Testis (tissue), 2 donors: ENCODE measurements at regions not wholly inside any gene's neighbourhood (a gene's known extent, or its start where the extent isn't known, plus 50 kb on each side); places are given as distances from the start of the nearest gene placed in this dataset.

ENCODE experiments used
- DNase-seq: peaks from one replicate; pipeline ENCODE4 v3.0.0-alpha.2; 2019
- H3K27ac ChIP-seq, 2 donors: fragments of 200-600 bp; sonication (generic); one replicate each; pipeline ENCODE4 v1.5.1; 2019
- H3K27me3 ChIP-seq: fragments of 200-600 bp; sonication (generic); one replicate; pipeline ENCODE4 v1.5.1; 2019
- H3K36me3 ChIP-seq: fragments of 200-600 bp; sonication (generic); one replicate; pipeline ENCODE4 v1.5.1; 2017; ENCODE audit warnings: low read depth; ENCODE audit errors: missing control alignments
- H3K4me1 ChIP-seq: fragments of 200-600 bp; sonication (generic); one replicate; pipeline ENCODE4 v1.5.1; 2019
- H3K4me3 ChIP-seq, 2 donors: fragments of 200-600 bp; sonication (generic); one replicate each; pipeline ENCODE4 v1.5.1; 2017 to 2019
- H3K9me3 ChIP-seq: fragments of 200-600 bp; sonication (generic); one replicate; pipeline ENCODE4 v1.5.1; 2017
- CTCF ChIP-seq, 3 experiments: fragments of 450-650 bp in 2 of 3; fragments of 200-600 bp in 1 of 3; sonication (generic) in 1 of 3; IDR thresholded peaks; one replicate each; pipeline ENCODE4 v1.5.1; 2016 to 2019; ENCODE audit warnings: antibody characterized with exemption in 3 of 3, mild to moderate bottlenecking in 2 of 3, moderate library complexity in 1 of 3
- POLR2A ChIP-seq: fragments of 450-650 bp; IDR thresholded peaks from one replicate; pipeline ENCODE4 v1.6.1; 2017; ENCODE audit warnings: antibody characterized with exemption, mild to moderate bottlenecking, moderate library complexity
- WGBS, 2 donors: methylation state at CpG; one replicate each; pipeline ENCODE4 v1.1.5; 2018; 5-methylcytosine and 5-hydroxymethylcytosine counted together
- intact Hi-C: fragments of 100-400 bp; cut with DNase I; formaldehyde crosslinking; loops from one replicate; pipeline ENCODE4 v1.15.1; 2023; ENCODE audit warnings: low total_unique reads

GRCh38 chr3:116912116-116912515 lies 202.5 kb downstream of the TUSC7 start:
- H3K36me3 ChIP-seq, result no peaks in the 10 kb centered on the region
- 89 to 95% methylated on average over 1 of the region's 1 CpG for WGBS, 2 donors
- intact Hi-C loops, result no loop called here

GRCh38 chr3:116914004-116914403 lies 204.4 kb downstream of the TUSC7 start:
- TF ChIP-seq CTCF (IDR thresholded peaks at IDR 0.05) (no peak), POLR2A (no peak)
- H3K36me3 ChIP-seq, result no peaks in the 10 kb centered on the region

More at GRCh38 chr3:116912116-116912515, 202.5 kb downstream of the TUSC7 start:
- TF ChIP-seq POLR2A, result no peak
- no peak for TF ChIP-seq CTCF (IDR thresholded peaks at IDR 0.05)
- DNase-seq, result no peak
- no peaks in the 10 kb centered on the region for H3K27me3 ChIP-seq
- H3K27ac ChIP-seq, result no peak overlapping the region
- H3K4me1 ChIP-seq, result no peaks in the 10 kb centered on the region
- no peaks in the 10 kb centered on the region for H3K9me3 ChIP-seq
- no peak overlapping the region for H3K4me3 ChIP-seq

GRCh38 chr3:116916836-116917235 lies 207.3 kb downstream of the TUSC7 start:
- TF ChIP-seq CTCF (IDR thresholded peaks at IDR 0.05) (no peak), POLR2A (no peak)
- Histone ChIP-seq H3K4me3 (no peak overlapping the region), H3K4me1 (no peaks in the 10 kb centered on the region), H3K9me3 (no peaks in the 10 kb centered on the region), H3K27me3 (no peaks in the 10 kb centered on the region), H3K27ac (no peak overlapping the region), H3K36me3 (no peaks in the 10 kb centered on the region)
- intact Hi-C loops, result no loop called here
- no peak for DNase-seq

More at GRCh38 chr3:116914004-116914403, 204.4 kb downstream of the TUSC7 start:
- 62 to 77% methylated on average over 2 of the region's 2 CpGs for WGBS, 2 donors
- no peak for DNase-seq
- Histone ChIP-seq H3K4me1 (no peaks in the 10 kb centered on the region), H3K4me3 (no peak overlapping the region), H3K27ac (no peak overlapping the region), H3K27me3 (no peaks in the 10 kb centered on the region), H3K9me3 (no peaks in the 10 kb centered on the region)
- intact Hi-C loops, result no loop called here

- intact Hi-C loops, result no loop called here
- Histone ChIP-seq H3K9me3 (no peaks in the 10 kb centered on the region), H3K36me3 (no peaks in the 10 kb centered on the region), H3K4me1 (no peaks in the 10 kb centered on the region), H3K27me3 (no peaks in the 10 kb centered on the region), H3K27ac (no peak overlapping the region), H3K4me3 (no peak overlapping the region)
- no peak for DNase-seq
- 87 to 89% methylated on average over 3 of the region's 3 CpGs for WGBS, 2 donors
- TF ChIP-seq POLR2A, result no peak
- TF ChIP-seq CTCF (IDR thresholded peaks at IDR 0.05), result no peak
Measured at GRCh38 chr3:116920826-116921610, 211.4 kb downstream of the TUSC7 start.

- TF ChIP-seq CTCF (IDR thresholded peaks at IDR 0.05), result no peak
- TF ChIP-seq POLR2A, result no peak
- Histone ChIP-seq H3K4me3 (no peak overlapping the region), H3K36me3 (no peaks in the 10 kb centered on the region), H3K27ac (no peak overlapping the region), H3K4me1 (no peaks in the 10 kb centered on the region), H3K27me3 (no peaks in the 10 kb centered on the region), H3K9me3 (no peaks in the 10 kb centered on the region)
- WGBS, 2 donors, result 93% methylated on average over 4 of the region's 4 CpGs; no CpG with 5 or more reads in 1 of the 2 donors
- intact Hi-C loops, result no loop called here
- DNase-seq, result no peak
Measured at GRCh38 chr3:116927918-116928317, 218.3 kb downstream of the TUSC7 start.
